Limb (tissue), 2 donors: ENCODE measurements at regions not wholly inside any gene's neighbourhood (a gene's known extent, or its start where the extent isn't known, plus 50 kb on each side); places are given as distances from the start of the nearest gene placed in this dataset.
"Not testable (repeated sequence)": the region's sequence is repeated elsewhere in the genome, so short reads cannot be mapped to it uniquely, and the experiment has no call there.

ENCODE experiments used
- DNase-seq, 2 donors: peaks; one replicate each; pipeline ENCODE4 v3.0.0-alpha.2; 2016; ENCODE audit errors: extremely low spot score in 2 of 2

DNA sequence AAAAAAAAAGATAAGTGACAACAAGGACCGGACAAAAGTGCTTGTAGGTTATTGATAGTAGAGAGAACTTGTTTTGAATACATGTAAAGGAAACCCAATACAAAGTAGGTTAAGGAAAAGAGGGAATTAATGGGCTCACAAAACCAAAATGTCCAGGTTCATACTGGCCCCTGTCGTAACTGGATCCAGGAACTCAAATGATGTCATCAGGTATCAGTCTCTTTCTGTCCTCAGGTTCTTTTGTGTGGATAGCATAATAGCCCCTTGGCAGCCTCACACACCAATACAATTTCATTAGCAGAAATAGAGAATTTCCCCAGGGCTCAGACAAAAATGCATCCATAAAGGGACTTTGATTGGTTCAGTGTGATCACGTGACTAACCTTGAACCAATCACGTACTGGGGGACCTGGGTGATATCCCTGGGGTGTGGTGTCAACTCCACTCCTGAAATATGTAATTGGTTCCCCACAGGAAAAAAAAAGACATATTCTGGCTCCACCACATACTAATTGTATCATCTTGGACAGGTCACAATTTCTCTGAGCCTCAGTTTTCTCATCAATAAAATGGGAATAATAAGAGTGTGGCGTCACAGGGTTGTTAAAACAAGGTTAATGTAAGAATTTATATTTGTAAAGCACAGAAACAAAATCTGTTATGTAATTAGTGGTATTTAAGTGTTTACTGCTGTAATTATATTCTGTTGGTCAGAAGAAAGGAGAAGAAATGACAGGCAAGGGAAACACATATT lies 174.8 kb downstream of the PDGFRA start:
- no peak for DNase-seq

- DNase-seq, result not testable (repeated sequence)
Observed at GRCh38 chr4:54409270-54409817, 180.3 kb downstream of the PDGFRA start.

GRCh38 chr4:54414545-54414944 lies 185.5 kb downstream of the PDGFRA start:
- DNase-seq, result no peak

DNA sequence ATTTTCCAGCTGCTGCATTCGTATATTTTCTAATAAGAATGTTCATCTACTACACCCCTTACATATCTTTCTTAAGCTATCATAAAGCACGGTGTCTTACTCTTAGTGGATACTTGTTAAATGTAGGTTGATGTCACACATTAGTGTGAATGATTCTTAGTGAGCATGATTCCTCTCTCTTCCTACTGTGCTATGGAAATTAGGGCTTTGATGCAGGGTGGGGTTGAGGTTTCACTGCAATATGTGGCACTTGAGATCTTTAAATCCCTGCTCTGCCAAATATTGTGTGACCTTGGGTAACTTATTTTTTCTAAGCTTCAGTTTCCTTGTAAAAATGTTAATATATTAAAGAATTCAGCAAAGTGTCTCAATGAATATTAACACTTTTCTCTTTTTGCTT lies 188.4 kb downstream of the PDGFRA start:
- DNase-seq, result no peak

GRCh38 chr4:54418468-54418867 lies 189.4 kb downstream of the PDGFRA start:
- DNase-seq, result no peak

GRCh38 chr4:54423066-54423465 lies 194.0 kb downstream of the PDGFRA start:
- DNase-seq, result no peak

DNA sequence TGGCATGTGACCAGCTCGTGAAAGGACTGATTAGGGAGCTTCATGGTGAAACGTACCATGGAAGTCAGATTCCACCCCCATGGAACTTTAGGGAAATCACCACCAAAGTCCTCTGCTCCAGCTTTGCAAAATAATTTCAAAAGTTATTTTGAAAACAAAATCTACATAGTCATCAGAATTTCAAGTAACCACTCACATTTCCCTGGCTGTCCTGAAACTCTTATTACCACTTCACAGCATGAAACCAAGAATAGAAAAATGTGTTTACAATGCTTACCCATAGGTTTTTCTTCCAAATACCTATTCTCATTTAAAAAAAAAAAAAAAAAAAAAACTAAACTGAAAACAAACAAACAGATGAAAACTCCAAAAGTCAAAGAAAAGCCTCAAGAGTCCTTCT lies 198.7 kb downstream of the PDGFRA start:
- DNase-seq, result no peak

GRCh38 chr4:54428940-54429339 lies 199.8 kb downstream of the PDGFRA start:
- DNase-seq, result no peak

DNA sequence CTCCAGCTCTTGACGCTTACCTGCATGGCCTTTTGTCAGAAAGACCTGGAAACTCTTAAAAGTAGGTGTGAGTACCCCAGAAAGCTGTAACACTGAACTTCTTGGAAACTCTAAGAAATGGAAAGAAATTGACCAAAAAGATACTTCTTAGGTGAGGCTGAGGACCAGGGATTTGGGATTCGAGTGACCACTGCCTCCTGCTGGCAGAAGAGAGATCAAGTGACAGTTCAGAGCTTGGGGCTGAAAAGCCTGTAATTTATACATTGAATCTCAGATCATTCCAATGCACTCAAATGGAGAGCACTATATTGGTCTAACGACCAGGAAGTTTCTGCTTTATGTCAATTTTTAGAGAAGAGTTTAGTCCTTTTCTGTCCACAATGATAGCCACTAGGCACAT lies 204.6 kb downstream of the PDGFRA start:
- DNase-seq, result no peak

DNA sequence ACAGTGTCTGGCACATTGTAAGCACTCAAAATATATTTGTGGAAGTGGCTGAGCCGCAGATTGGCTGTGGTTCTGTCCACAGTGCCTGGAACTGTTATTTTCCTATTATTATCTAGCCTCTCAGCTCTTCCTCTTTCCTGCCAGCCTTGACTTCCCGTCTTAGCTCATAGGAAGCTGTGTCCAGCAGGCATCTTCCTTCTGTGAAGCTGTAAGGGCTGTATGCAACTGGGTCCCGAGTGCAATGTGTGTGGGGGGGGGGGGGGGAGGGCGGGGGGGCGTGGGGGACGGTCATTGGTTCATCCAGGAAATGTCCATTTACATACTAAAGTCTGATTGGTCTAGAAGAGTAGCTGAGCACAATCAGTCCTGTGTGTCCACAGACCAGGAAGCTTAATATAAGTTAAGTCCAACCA lies 210.7 kb downstream of the PDGFRA start:
- peak in 1 of 2 donors; percentile 41 for DNase-seq

- no peak for DNase-seq
Observed at GRCh38 chr4:54440394-54441136, 211.5 kb downstream of the PDGFRA start.

- no peak for DNase-seq
Observed at GRCh38 chr4:54445866-54446265, 211.9 kb upstream of the KIT start.

- no peak for DNase-seq
Observed at GRCh38 chr4:54446581-54446980, 211.2 kb upstream of the KIT start.

DNA sequence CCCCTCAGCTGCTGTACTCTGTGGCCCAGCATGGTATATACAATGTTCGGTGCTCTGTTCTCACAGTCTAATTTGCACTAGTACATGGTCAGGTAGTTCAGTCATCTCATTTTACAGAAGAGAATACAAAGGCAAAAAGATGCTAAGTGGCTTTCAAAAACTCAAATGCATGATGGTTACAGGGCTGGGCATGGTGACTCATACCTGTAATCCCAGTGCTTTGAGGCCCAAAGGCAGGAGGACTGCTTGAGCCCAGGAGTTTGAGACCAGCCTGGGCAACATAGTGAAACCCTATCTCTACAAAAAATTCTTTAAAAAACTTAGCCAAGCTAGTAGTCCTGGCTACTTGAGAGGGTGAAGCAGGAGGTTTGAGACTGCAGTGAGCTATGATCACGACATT lies 210.5 kb upstream of the KIT start:
- DNase-seq, result no peak

GRCh38 chr4:54449999-54450398 lies 207.8 kb upstream of the KIT start:
- no peak for DNase-seq

GRCh38 chr4:54466960-54467359 lies 190.8 kb upstream of the KIT start:
- DNase-seq, result not testable (repeated sequence)

- DNase-seq, result no peak
Observed at GRCh38 chr4:54473077-54473545, 184.6 kb upstream of the KIT start.

- DNase-seq, result no peak
Observed at GRCh38 chr4:54473798-54474197, 184.0 kb upstream of the KIT start.

DNA sequence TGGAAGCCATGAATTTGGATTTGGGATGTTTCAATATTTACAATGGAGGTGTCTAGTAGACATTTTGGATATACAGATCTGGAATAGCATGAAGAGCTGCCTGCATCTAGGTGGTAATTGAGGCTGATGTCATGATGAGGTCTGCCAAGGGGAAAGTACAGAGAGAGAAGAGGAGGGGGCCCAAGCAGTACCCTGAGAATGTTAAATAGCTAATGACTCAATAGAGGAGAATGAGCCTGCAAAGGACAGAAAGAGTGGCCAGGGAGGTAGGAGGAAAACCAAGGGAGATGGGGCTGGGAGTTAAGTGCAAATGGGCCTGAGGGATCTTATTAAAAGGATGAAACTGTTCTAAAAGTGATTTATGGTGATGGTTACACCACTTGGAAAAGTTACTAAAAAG lies 182.2 kb upstream of the KIT start:
- DNase-seq, result no peak

DNA sequence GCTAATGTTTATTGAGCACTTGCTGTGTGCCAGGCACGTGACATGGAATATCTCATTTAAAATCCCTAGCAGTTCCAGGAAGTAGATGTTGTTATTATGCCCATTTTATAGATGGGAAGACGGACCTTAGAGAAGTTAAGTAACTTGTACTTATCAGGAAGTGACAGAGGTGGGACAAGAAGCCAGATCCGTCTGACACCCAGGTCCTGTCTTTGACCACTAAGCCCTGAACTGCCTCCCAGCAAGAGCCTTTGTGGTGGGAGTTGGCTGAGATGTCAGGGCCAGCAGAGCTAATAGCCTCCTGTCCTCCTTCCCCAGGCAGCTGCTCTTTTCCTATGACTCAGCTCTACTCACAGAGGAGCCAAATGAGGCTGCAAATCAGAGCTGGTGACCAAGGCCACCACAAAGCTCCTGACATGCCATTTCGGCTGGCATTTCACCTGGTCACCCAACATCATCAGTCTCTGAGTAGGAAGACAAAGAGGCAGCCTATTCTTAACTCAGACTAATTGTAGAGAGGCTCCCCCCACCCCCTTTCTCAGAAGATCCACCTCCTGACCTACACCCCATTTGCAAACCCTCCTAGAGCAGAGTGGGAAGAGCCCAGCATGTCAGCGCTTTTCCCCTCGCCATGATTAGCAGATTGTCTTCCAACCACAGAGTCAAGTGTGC lies 175.1 kb upstream of the KIT start:
- DNase-seq, result no peak

DNA sequence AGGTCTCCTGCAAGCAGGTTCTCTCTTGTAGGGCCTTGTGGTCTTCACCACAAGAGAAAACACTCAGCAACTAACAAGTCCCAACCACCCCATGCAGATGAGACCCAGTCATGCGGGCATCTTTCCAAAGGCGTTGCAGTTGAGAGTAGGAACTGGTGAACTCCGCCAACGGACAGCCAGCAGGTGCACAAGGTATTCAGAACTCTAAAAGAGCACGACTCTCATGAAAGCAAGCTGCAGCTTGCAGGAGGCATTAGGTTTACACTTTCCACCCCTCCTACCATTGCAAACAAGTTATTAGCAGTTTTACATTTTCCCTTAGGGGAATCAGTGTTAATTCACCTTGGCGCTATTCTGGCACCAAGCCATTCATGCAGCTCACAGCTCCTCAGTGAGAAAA lies 173.4 kb upstream of the KIT start:
- DNase-seq, result no peak

DNA sequence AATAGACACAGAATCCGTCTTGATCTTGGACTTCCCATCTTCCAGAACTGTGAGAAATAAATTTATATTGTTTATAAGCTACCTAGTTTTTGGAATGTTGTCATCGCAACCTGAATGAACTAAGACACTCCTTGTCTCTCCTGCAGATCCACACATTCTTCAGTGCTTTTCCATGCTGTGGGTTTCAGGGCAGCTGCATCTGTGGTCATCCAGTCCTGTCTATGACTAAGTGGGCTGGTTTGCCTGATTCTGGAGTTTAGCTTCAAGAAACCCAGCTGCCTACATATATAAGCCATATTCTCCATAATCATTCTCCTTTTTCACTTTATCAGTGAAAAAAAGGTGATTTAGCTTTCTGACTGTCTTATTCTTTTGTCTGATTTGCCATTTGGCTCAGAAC lies 170.3 kb upstream of the KIT start:
- DNase-seq, result no peak
